B cell (primary cell): ENCODE measurements at regions not wholly inside any gene's neighbourhood (a gene's known extent, or its start where the extent isn't known, plus 50 kb on each side); places are given as distances from the start of the nearest gene placed in this dataset.

Source experiments
- ATAC-seq: fragments of 200-7000 bp; cut with Tn5 transposase; one replicate; pipeline ENCODE4 v1.10.0; 2021; ENCODE audit warnings: low read depth, mild to moderate bottlenecking, moderate number of reproducible peaks, moderate library complexity
- CTCF ChIA-PET: fragments of 350-600 bp; sonication (Branson Sonifier 250); formaldehyde crosslinking; loops from one replicate; lab custom pipeline; 2021; ENCODE audit warnings: antibody characterized with exemption, inconsistent platforms; lab: Charles Lee
- POLR2A ChIA-PET: fragments of 350-600 bp; sonication (Branson Sonifier 250); formaldehyde crosslinking; loops from one replicate; lab custom pipeline; 2021; ENCODE audit warnings: antibody characterized with exemption; lab: Charles Lee
- DNase-seq: peaks from one replicate; pipeline ENCODE4 v3.0.0; 2013
- H2AFZ ChIP-seq: 2 replicates; pipeline ENCODE4 v1.6.1; 2012; ENCODE audit warnings: mild to moderate bottlenecking, low read depth, low read length; ENCODE audit not compliant: insufficient read depth, poor library complexity, severe bottlenecking
- H3K27ac ChIP-seq, 2 donors: 1 replicate in 1 of 2; 2 replicates in 1 of 2; pipeline ENCODE4 v1.5.1; 2012 to 2013; ENCODE audit warnings: low read length in 2 of 2, mild to moderate bottlenecking in 2 of 2, moderate library complexity in 1 of 2
- H3K27me3 ChIP-seq, 4 experiments: fragments of 200-600 bp in 1 of 4; sonication (generic) in 1 of 4; replicated peaks in 1 of 4; 1 replicate in 2 of 4; 2 replicates in 2 of 4; pipeline versions ENCODE4 v1.6.1 to v1.7.0; 2013 to 2016; ENCODE audit warnings: low read length in 3 of 4, mild to moderate bottlenecking in 2 of 4, mixed read lengths in 1 of 4, moderate library complexity in 1 of 4; ENCODE audit not compliant: insufficient read depth in 4 of 4, control insufficient read depth in 3 of 4; ENCODE audit errors: control extremely low read depth in 1 of 4
- H3K36me3 ChIP-seq, 2 experiments: replicated peaks in 1 of 2; 1 replicate in 1 of 2; 2 replicates in 1 of 2; pipeline versions ENCODE4 v1.6.1 to v1.7.1; 2013; ENCODE audit warnings: low read length in 1 of 2; ENCODE audit not compliant: insufficient read depth in 2 of 2, control insufficient read depth in 1 of 2; ENCODE audit errors: control extremely low read depth in 1 of 2, extremely low read depth in 1 of 2
- H3K4me1 ChIP-seq, 2 donors: fragments of 200-600 bp in 1 of 2; sonication (generic) in 1 of 2; 1 replicate in 1 of 2; 2 replicates in 1 of 2; pipeline versions ENCODE4 v1.5.1 to v1.6.1; 2013 to 2017; ENCODE audit warnings: low read length in 2 of 2; ENCODE audit not compliant: control insufficient read depth in 2 of 2, insufficient read depth in 2 of 2
- H3K4me2 ChIP-seq: replicated peaks from 2 replicates; pipeline ENCODE3; 2012; ENCODE audit warnings: mild to moderate bottlenecking, low read depth, low read length; ENCODE audit not compliant: poor library complexity, severe bottlenecking
- H3K4me3 ChIP-seq, 5 experiments: fragments of 200-600 bp in 1 of 5; sonication (generic) in 1 of 5; 1 replicate in 3 of 5; 2 replicates in 2 of 5; pipeline versions ENCODE4 v1.5.1 to v1.7.0; 2011 to 2016; ENCODE audit warnings: low read length in 4 of 5, mild to moderate bottlenecking in 4 of 5, low read depth in 2 of 5, control low read depth in 1 of 5, moderate library complexity in 1 of 5; ENCODE audit not compliant: insufficient read depth in 1 of 5; ENCODE audit errors: control extremely low read depth in 1 of 5, extremely low read depth in 1 of 5
- H3K79me2 ChIP-seq: fragments of 200-600 bp; sonication (generic); one replicate; pipeline ENCODE4 v1.6.0; 2016; ENCODE audit warnings: low read length; ENCODE audit not compliant: control insufficient read depth, insufficient read depth
- H3K9ac ChIP-seq: fragments of 200-600 bp; sonication (generic); 2 replicates; pipeline ENCODE4 v1.6.1; 2017; ENCODE audit warnings: mild to moderate bottlenecking, low read length, moderate library complexity
- H3K9me3 ChIP-seq, 3 donors: one replicate each; pipeline versions ENCODE4 v1.6.1 to v1.7.1; 2013; ENCODE audit warnings: low read length in 2 of 3; ENCODE audit not compliant: control insufficient read depth in 2 of 3, insufficient read depth in 1 of 3; ENCODE audit errors: control extremely low read depth in 1 of 3
- H4K20me1 ChIP-seq: 2 replicates; pipeline ENCODE4 v1.6.0; 2012; ENCODE audit warnings: mild to moderate bottlenecking, low read length; ENCODE audit not compliant: insufficient read depth, control insufficient read depth, poor library complexity, severe bottlenecking
- H3K27ac Mint-ChIP-seq: one replicate; pipeline ENCODE4 v1.8.0; 2021; ENCODE audit warnings: mixed read lengths
- H3K27me3 Mint-ChIP-seq: one replicate; pipeline ENCODE4 v1.8.0; 2021; ENCODE audit warnings: mixed read lengths
- H3K4me1 Mint-ChIP-seq: one replicate; pipeline ENCODE4 v1.8.0; 2021; ENCODE audit warnings: mixed read lengths
- H3K4me3 Mint-ChIP-seq: one replicate; pipeline ENCODE4 v1.8.0; 2021; ENCODE audit warnings: mixed read lengths
- H3K9me3 Mint-ChIP-seq: one replicate; pipeline ENCODE4 v1.8.0; 2022; ENCODE audit warnings: mixed read lengths; ENCODE audit not compliant: insufficient read depth
- CTCF ChIP-seq: fragments of 200-600 bp; IDR thresholded peaks from one replicate; pipeline ENCODE4 v1.8.0; 2022; ENCODE audit warnings: antibody characterized with exemption, mild to moderate bottlenecking
- EZH2 ChIP-seq: IDR thresholded peaks from 2 replicates; pipeline ENCODE4 v1.6.1; 2012; ENCODE audit warnings: borderline replicate concordance, low read depth, mild to moderate bottlenecking, moderate library complexity, low read length; ENCODE audit not compliant: insufficient read depth, poor library complexity, severe bottlenecking
- WGBS: methylation state at CpG from one replicate; pipeline ENCODE4 v1.1.5; 2013; ENCODE audit warnings: missing lambda C conversion rate; ENCODE audit not compliant: insufficient coverage; 5-methylcytosine and 5-hydroxymethylcytosine counted together
- intact Hi-C: fragments of 100-400 bp; cut with micrococcal nuclease; formaldehyde crosslinking; loops from one replicate; pipeline ENCODE4 v1.10.0; 2022

- no peak for ATAC-seq
- WGBS = 86% methylated on average over 1 of the region's 2 CpGs
- H3K79me2 ChIP-seq = no peaks in the 10 kb centered on the region
- Mint-ChIP-seq H3K27me3 (no peaks in the 10 kb centered on the region), H3K9me3 (no peaks in the 10 kb centered on the region), H3K4me1 (no peaks in the 10 kb centered on the region), H3K4me3 (no peak overlapping the region), H3K27ac (no peak overlapping the region)
- no peak overlapping the region for H3K4me2 ChIP-seq
- no peaks in the 10 kb centered on the region for H3K36me3 ChIP-seq
- ChIA-PET POLR2A (no interaction called here), CTCF (no interaction called here)
- H3K4me1 ChIP-seq = no peaks in the 10 kb centered on the region
- H3K9ac ChIP-seq = no peak overlapping the region
- DNase-seq = no peak
- H3K27me3 ChIP-seq = no peaks in the 10 kb centered on the region
- intact Hi-C loops = no loop called here
- H3K4me3 ChIP-seq = no peak overlapping the region
- no peak for TF ChIP-seq CTCF
- TF ChIP-seq EZH2 = no peak
- no peaks in the 10 kb centered on the region for H3K9me3 ChIP-seq
- H2AFZ ChIP-seq = no peak overlapping the region
- no peak overlapping the region for H3K27ac ChIP-seq
- H4K20me1 ChIP-seq = no peaks in the 10 kb centered on the region
Measured at GRCh38 chr13:99861771-99862170, 109.8 kb downstream of the ZIC5 start.

GRCh38 chr13:99860745-99861144 is 110.8 kb downstream of the ZIC5 start:
- CTCF ChIA-PET = no interaction called here
- DNase-seq (no peak), ATAC-seq (no peak)
- no peaks in the 10 kb centered on the region for H3K27me3 Mint-ChIP-seq
- POLR2A ChIA-PET = no interaction called here
- H3K4me3 ChIP-seq = no peak overlapping the region
- no peak overlapping the region for H3K27ac Mint-ChIP-seq
- H3K4me2 ChIP-seq = no peak overlapping the region
- intact Hi-C loops = no loop called here
- no peak for TF ChIP-seq CTCF
- WGBS = 100% methylated on average over 2 of the region's 10 CpGs
- H3K36me3 ChIP-seq = no peaks in the 10 kb centered on the region
- H3K4me1 Mint-ChIP-seq = no peaks in the 10 kb centered on the region
- H3K27ac ChIP-seq = no peak overlapping the region
- no peaks in the 10 kb centered on the region for H3K4me1 ChIP-seq
- H3K79me2 ChIP-seq = no peaks in the 10 kb centered on the region
- H3K9ac ChIP-seq = no peak overlapping the region
- no peaks in the 10 kb centered on the region for H3K9me3 ChIP-seq
- H2AFZ ChIP-seq = no peak overlapping the region
- H3K9me3 Mint-ChIP-seq = no peaks in the 10 kb centered on the region
- no peak overlapping the region for H3K4me3 Mint-ChIP-seq
- no peaks in the 10 kb centered on the region for H4K20me1 ChIP-seq
- H3K27me3 ChIP-seq = no peaks in the 10 kb centered on the region
